NCI-H345 (cell line): ENCODE measurements at regions not wholly inside any gene's neighbourhood (a gene's known extent, or its start where the extent isn't known, plus 50 kb on each side); places are given as distances from the start of the nearest gene placed in this dataset.

ENCODE experiments used
- DNase-seq: peaks from one replicate; lab custom pipeline; 2025; lab: John Stamatoyannopoulos, UW

DNA sequence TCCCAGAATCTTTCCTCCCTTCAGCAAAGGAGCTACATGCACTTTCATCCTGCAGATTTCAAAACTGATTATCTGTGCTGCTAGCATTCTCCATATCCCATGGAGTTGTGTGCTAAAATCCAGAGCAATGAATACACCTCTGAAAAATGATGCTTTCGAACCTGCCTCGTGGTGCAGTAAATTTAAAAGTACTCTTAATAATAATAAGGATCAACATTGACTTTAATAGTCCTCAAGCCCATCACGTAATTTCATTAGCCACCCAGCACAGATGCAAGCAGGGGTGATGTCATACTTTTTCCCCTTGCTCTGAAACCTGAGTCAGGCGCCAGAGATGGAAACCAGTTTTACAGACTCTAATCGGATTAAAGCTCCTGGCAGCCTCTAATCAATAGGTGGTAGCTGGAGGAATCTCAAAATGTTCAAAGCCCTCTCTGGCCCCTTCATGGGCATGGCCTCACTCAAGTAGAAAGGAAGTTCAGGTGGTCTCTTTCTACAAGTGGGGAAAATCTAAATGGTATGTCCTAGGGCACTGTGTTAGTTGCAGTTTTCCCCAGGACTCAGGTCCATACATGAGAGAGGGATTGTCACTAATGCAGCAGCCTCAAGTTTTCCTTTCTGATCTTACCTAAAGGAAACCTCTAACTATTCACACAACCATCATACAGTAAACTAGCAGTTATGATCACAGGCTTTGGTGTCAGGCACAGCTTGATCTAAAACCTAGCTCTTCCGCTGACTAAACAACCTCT lies 221.6 kb upstream of the SLC30A5 start:
- DNase-seq: no peak

DNA sequence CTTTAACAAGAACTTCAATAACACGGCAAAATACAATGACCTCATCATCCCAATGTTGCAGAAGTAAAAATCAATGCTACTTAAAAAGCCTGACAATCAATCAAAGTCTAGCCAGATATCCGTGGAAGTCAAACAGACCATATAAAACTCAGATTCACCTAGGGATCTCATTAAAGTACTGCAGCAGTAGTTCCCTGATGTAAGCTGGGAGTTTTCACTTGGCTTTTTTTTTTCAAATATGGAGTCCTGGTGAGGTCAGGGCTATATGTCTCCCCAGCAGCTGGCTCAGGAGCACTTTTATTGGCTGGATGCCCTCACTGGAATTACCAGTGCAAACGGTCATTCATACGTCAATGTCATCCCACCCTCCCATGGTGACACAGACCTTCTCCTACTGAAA lies 220.6 kb upstream of the SLC30A5 start:
- no peak for DNase-seq

DNA sequence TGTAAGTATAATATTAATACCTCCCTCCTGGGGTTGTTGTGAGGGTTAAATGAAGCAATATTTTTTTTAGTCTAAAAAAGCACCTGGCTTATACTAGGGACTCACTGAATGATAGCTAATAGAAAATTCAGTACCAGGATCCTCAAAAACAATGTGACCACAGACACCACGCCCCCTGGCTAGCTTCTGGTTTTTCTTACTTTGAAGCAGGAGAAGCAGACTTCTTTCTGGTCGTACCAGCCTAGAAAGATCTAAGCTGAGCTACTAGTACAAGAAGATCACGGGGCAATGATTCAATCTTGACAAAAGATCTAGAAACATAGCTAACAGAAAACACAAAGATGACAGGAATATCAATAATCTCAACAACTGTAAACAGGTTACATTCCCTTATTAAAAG lies 218.5 kb upstream of the SLC30A5 start:
- DNase-seq: no peak

DNA sequence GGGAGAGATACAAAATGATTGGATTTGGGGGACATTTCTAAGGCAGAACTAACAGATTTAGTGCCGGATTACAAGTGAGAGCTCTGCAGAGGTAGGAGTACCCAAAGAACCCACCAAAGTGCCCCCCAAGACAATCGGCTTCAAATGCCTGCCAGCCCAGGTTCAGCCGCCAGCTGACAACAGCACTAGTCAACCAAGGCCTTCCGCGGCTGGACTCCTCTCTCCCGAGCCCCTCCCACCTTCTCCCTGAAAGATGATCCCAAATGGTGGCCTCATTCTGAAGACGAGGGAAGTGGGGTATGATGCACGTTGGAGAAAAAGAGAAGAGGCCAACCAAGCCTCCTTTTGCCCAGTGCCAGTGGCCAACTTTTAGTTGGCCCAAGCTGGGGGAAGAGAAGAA lies 210.4 kb upstream of the SLC30A5 start:
- no peak for DNase-seq

DNA sequence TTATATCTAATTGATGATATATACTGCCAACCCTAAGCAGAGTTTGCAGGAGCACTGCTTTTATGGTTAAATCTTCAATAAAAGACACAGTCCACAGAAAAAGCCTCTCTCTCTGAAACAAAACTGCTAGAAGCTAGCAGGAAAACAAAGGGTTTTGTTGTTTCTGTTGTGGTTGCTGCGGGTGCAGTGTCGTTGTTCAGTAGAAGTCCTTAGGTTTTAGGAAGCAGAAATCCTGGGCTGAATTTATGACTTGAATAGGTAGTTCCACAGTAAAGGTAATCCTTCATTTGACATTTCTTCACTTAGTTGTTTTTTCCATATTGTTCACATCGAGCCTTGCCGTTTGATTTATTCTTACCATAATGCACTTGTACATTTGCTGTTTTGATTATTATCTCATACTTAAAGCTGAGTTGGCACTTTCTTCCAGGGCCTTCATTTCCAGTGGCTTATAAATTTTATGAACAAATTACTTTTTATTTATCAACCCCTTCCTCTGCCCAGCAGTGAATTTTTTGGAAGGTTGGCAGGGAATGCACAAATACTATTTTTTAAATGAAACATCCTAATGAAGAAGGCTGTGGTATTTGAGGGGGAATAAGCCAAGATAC lies 209.6 kb upstream of the SLC30A5 start:
- DNase-seq: no peak

DNA sequence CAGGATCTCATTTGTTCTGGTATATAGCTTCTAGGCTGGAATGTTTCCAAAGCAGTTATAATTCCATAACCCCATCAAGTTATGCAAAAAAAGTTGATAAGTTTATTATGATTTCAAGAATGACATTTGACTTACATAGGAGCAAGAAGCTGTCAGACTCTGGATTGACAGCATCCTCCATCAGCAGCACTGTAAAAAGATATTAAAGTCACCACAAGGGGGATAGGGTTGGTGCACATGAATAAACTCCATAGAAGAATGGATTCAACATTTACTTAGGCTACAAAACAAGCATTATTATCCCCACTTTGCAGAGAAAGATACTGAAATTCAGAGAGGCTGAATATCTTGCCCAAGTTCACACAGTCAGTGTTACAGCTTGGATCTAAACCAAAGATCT lies 208.9 kb upstream of the SLC30A5 start:
- DNase-seq: peak; percentile 2

DNA sequence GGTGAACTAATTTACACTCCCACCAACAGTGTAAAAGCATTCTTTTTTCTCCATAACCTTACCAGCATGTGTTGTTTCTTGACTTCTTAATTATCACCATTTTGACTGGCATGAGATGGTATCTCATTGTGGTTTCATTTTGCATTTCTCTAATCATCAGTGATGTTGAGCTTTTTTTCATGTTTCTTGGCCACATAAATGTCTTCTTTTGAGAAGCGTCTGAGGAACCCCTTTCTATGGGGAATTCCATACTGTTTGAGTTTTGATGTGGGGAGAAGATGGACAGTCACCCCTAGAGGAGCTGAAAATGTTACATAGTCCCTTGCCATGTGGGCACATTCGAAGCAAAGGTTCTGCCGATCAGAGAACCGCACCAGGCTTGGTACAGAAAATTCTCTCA lies 207.0 kb upstream of the SLC30A5 start:
- DNase-seq: no peak

DNA sequence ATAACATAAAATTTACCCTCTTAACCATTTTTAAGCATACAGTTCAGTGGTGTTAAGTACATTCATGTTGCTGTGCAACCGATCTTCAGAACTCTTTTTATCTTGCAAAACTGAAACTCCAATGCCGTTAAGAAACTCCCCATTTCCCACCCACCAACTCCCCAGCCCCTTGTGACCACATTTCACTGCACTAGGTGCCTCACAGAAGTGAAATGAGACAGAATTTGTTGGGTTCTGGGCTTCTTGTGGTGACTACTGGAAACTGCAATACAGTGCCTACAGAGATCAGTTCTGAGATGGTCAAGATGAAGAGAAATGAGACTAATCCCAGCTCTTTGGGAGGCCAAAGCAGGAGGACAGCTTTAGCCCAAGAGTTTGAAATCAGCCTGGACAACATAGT lies 202.1 kb upstream of the SLC30A5 start:
- no peak for DNase-seq

DNA sequence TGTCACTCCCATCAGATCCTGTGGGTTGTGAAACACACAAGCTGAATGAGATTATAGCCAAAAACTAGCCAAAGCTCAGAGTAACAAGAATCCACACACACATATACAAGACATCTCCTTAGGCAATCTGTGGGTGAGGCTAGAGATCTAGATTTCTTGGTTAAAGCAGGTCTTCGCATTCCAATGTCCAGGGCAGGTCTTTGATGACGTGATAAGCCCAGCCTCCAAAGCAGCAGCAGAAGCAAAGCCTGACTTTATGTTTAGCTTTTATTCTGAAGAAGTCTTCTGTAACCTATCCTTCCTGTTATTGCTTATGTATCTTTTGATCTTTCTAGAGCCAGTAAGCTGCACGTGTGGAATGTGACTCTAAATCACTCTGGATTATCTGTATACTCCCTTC lies 199.1 kb upstream of the SLC30A5 start:
- DNase-seq: no peak

DNA sequence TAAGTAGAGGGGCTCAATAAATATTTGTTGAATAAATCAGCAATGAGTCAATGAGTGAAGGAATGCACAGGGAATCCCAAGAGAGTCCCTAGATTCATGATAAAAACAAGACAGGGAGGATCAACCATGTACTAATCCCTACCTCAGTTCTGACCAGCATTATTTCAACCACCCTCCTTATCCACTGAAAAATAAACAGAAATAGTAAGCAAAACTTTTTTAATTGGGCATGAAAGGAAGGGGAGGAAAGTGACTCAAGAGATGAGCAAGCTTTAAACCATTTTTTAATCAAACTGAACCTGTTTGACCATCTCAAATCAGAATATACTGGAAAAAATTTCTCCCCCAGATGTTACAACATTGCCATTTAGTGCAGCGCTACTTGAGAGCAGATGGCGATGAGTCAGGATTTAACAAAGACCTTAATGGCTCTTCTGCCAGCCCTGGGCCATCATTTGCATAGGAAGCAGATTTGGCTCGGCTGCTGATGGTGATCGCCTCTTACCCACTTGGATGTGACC lies 194.8 kb upstream of the SLC30A5 start:
- peak; percentile 57 for DNase-seq

DNA sequence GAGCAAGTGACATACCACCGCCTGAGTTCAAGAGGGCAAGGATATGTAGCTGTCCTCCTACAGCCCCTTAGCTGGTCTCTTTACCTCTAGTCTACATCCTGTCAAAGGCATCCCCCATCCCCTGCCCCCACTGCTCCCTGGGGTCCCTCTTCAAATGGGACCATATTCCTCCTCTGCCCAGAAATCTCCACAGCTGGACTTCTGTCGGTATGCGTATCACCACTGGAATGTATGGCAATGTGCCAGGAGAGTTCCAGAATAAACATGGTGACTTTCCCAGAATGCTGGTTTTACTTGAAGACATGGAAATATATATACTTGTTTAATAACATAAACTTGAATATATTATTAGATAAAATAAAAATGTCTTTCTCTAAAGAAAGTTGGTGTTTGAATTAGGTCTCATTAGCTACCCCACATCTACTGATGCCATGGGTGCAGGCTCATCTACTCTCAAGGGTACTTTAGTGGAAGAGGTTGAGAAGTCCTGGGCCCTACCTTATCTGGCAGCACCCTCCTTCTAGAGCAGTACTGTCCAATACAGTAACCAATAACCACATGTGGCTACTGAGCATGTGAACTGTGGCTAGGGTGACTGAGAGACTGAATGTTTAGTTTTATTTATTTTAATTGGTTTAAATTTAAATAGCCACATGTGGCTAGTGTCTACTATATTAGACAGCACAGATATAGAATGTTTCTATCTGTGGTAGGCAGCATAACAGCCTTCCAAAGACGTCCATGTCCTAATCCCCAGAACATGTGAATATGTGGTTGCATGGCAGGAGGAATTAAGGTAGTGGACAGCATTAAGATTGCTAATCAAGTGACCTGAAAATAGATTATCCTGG lies 181.7 kb upstream of the SLC30A5 start:
- no peak for DNase-seq

DNA sequence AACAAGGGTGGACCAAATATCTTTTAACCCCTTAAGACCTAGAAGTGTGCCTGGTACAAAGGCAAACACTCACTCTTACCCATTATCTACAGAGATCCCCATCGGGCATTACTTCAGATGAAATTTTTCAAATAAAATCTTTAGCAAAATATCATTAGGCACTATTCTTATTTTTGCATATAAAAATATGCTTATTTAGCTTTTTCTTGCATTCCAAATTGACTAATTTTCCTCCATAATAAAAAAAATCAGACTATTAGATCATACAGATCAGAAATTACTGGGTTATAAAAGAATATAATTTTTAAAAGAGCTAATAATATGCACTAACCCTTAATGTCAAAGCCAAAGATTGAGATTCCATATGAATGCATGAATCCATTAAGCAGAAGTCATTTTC lies 178.7 kb upstream of the SLC30A5 start:
- DNase-seq: no peak

DNA sequence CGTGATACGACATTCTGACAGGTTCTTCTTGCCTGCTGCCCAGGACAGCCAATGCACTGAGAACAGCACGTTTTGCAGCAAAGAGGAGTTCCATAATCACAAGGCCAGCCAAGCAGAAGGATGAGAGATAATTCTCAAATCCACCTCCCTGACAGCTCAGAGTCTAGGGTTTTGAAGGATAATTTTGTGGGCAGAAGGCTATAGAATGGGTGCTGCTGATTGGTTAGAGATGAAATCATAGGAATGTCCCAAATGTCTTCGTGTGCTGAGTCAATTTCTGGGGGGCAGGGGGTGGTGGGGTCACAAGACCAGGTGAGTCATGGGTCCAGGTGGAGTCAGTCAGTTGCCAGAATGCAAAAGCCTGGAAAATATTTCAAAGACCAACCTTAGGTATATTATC lies 175.5 kb upstream of the SLC30A5 start:
- DNase-seq: no peak

DNA sequence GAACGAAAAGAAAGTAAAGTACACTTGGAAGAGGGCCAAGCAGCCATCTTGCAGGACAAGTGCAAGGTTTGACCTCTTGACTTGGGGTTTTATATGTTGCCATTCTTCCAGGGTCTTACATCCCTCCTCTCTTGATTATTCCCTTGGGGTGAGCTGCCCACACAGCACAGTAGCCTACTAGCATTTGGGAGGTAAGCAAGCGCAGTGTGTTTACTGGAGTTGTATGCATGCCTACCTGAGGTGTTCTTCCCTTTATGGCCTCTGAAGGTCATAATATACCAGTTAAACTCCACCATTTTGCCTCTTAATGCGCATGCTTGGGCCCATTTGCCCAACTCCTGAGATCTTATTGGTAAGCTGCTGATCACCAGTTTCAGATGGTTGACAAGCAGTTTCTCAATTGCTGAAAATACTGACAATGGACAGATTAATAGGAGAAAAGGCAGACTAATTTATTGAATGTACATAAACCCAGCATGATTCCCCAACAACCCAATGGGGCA lies 173.8 kb upstream of the SLC30A5 start:
- no peak for DNase-seq

DNA sequence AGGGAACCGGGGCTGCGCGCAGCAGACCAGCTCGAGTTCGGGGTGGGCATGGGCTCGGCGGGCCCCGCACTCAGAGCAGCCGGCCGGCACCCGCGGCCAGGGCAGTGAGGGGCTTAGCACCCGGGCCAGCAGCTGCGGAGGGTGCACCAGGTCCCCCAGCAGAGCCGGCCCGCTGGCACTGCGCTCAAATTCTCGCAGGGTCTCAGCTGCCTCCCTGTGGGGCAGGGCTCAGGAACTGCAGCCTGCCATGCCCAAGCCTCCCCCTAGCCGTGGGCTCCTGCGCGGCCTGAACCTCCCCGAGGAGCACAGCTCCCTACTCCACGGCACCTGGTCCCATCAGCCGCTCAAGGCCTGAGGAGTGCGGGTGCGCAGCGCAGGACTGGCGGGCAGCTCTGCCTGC lies 172.9 kb upstream of the SLC30A5 start:
- DNase-seq: no peak

DNA sequence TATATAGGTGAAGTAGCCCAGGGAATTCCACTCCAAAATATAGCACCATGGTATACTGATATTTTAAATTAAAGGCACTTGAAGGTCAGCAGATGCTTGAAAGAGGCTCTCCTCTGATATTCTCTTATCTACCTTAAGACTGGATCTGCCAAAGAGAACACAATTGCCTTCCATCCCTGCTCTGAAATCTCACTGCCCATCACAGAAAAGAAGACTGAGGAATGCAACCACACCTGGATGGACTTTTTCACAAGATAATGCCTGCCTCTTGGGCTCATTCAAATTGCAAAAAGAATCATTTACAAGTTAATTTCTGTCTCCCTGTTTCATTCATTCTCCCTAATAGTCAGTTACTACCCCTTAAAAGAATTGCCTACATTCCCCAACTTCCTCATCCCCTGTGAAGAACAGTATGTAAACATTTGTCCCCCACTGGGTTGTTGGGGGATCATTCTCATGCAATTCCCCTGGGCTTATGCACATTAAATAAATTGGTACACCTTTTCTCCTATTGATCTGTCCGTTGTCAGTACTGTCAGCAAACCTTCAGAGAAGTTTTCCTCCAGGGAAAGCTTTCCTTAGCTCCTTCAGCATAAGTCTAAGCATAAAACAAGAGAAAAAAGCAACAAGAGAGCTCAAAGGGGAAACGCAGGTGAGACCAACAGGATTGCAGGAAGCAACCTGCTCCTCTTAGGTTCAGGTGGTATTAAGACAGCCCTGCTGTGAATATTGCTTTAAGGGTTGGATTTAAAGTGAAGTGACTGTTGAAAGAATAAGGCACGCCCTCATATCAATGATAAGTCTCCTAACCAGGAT lies 171.4 kb upstream of the SLC30A5 start:
- no peak for DNase-seq

DNA sequence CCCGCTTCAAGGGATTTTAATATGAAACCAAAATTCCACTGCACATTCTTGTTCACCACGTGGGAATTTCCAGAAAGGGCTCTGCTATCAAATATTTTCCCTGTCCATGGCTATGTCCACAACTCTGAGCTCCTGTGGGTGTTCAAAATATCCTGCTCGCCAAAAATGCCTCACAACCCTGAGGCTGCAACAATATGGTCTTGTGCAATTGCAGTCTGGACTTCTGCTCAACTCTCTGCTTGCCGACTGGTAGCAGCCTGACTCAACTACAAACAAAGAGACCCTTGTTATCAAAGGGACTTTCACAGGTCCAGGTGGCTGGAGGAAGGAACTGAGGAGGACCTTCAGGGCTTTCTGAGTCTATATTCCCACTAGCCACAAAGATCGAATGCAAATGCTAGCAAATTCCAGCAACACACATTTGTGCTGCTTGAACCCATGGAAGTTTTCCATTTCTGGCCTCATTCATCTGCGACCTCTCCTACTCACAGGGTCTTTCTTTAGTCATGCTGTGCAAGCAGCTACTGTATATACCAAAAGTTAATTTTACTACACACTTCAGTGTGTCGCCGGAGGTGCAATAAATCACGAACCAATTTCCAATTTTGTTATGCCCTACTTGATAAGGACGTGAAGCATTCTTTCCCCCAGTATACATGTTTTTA lies 169.2 kb upstream of the SLC30A5 start:
- no peak for DNase-seq

DNA sequence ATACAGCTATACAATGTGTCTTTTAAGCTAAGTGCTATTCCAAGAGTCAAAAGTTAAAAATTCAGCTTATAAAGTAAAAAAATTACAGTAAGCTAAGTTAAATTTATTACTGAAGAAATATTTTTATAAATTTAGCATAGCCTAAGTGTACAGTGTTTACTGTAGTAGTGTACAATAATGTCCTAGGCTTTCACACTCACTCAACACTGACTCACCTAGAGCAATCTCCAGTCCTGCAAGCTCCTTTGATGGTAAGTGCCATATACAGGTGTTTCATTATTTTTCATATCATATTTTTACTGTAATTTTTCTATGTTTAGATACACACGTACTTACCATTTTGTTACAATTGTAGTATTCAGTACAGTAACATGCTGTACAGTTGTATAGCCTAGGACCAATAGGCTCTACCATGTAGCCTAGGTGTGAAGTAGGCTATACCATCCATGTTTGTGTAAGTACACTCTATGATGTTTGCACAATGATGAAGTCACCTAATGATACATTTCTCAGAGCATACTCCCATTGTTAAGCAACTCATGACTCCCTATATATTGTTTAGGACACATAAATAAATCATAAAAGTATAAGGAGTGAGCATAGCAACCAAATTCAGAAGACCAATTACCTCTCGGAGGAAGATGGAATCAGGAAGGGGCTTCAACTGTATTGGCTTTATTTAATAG lies 165.1 kb upstream of the SLC30A5 start:
- DNase-seq: no peak

DNA sequence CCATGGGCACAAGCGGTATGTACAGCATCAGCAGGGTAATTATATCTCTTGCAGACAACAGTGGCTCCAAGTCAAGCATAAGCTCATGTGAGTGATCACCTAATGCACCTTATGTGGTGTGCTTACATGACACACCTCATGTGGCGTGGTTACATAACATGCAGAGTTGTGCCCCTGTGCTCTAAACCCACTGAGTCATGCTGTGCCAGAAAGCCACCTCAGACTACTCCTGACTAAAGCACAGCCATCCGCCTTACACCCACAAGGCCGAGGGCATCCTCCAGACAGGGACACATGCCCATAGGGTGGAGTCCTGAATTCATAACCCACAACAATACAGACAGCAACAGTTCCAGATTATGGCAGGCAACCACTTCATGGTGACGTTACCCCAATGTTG lies 163.7 kb upstream of the SLC30A5 start:
- no peak for DNase-seq

DNA sequence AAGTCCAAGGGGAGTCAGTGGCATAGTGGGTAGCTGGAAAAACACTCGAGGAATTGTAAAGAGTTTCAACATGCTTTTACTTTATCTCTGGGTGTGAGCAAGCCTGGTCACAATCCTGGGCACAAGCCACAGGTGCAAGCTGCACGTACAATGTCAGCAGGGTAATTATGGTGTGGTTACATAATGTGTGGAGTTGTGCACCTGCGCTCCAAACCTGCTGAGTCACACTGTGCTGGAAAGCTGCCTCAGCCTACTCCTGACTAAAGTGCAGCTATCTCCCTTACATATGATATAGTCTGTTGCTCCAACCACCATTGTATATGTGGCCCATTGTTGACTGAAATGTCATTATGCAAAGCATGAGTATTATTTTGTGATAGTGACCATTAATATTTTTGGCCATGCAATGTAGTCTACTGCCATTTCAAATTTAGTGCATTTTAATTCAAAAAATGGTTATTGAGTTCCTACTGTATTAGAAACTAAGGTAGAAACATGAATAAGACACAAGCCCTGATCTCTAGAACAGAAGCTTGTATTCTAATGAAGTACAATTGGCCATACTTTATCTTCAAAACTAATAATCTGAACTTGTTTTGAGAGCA lies 160.9 kb upstream of the SLC30A5 start:
- no peak for DNase-seq
